ENCODE measurements at regions not wholly inside any gene's neighbourhood (a gene's known extent, or its start where the extent isn't known, plus 50 kb on each side); places are given as distances from the start of the nearest gene placed in this dataset.

- no TSS peak for BruUV-seq (replicated peaks)
These were observed 1647.4 kb upstream of the CDH9 start for GRCh38 chr5:28685794-28686193.

GRCh38 chr5:28678899-28679298 is 1640.5 kb upstream of the CDH9 start:
- intact Hi-C loops (cut with micrococcal nuclease; ENCODE audit: unreplicated experiment): no loop called here
- Histone ChIP-seq H3K4me3 (ENCODE audit: low read depth, low read length, poor library complexity, severe bottlenecking) (no peak overlapping the region), H3K79me2 (ENCODE audit: insufficient read depth, low read depth, low read length) (no peaks in the 10 kb centered on the region), H3K9me2 (ENCODE audit: insufficient read depth, low read length) (no peaks in the 10 kb centered on the region), H3K36me3 (ENCODE audit: insufficient read depth, low read length) (no peaks in the 10 kb centered on the region), H4K20me1 (ENCODE audit: insufficient read depth, low read length) (no peaks in the 10 kb centered on the region), H2AFZ (ENCODE audit: low read length) (no peak overlapping the region), H3K4me2 (ENCODE audit: low read length) (no peak overlapping the region), H3K9me3 (ENCODE audit: low read length) (0 out of 2 replicates have a peak, but pooled peaks cover 10% of the 10 kb centered on the region), H3K4me1 (ENCODE audit: insufficient read depth, low read length, poor library complexity, severe bottlenecking) (no peaks in the 10 kb centered on the region), H3K27ac (ENCODE audit: low read depth, low read length, poor library complexity, severe bottlenecking) (no peak overlapping the region)
- TF ChIP-seq EZH2phosphoT487 (IDR thresholded peaks at IDR 0.05; ENCODE audit: borderline replicate concordance, low read depth, low read length) (no peak), CTCF (conservative IDR thresholded peaks at IDR 0.05; ENCODE audit: low read length) (no peak)
- ChIA-PET POLR2A (no interaction called here), CTCF (ENCODE audit: unreplicated experiment) (no interaction called here)
- no TSS peak for BruUV-seq (replicated peaks)
- DNase-seq (ENCODE audit: low spot score): no peak

More at GRCh38 chr5:28685794-28686193, 1647.4 kb upstream of the CDH9 start:
- H3K4me1 ChIP-seq (ENCODE audit: insufficient read depth, low read length, poor library complexity, severe bottlenecking): no peaks in the 10 kb centered on the region
- no peak overlapping the region for H3K4me2 ChIP-seq (ENCODE audit: low read length)
- H3K4me3 ChIP-seq (ENCODE audit: low read depth, low read length, poor library complexity, severe bottlenecking): no peak overlapping the region
- TF ChIP-seq EZH2phosphoT487 (IDR thresholded peaks at IDR 0.05; ENCODE audit: borderline replicate concordance, low read depth, low read length) (no peak), CTCF (conservative IDR thresholded peaks at IDR 0.05; ENCODE audit: low read length) (no peak)
- H3K79me2 ChIP-seq (ENCODE audit: insufficient read depth, low read depth, low read length): no peaks in the 10 kb centered on the region
- H3K9me3 ChIP-seq (ENCODE audit: low read length): 0 out of 2 replicates have a peak, but pooled peaks cover 10% of the 10 kb centered on the region
- intact Hi-C loops (cut with micrococcal nuclease; ENCODE audit: unreplicated experiment): no loop called here
- DNase-seq (ENCODE audit: low spot score): no peak
- H3K27ac ChIP-seq (ENCODE audit: low read depth, low read length, poor library complexity, severe bottlenecking): no peak overlapping the region
- H4K20me1 ChIP-seq (ENCODE audit: insufficient read depth, low read length): no peaks in the 10 kb centered on the region
- ChIA-PET POLR2A (interaction anchor here (1.0 kb wide), 1 partner anchor 42 kb away, joined by 3 read pairs; no protein-coding TSS in a partner anchor), CTCF (ENCODE audit: unreplicated experiment) (no interaction called here)
- no peak overlapping the region for H2AFZ ChIP-seq (ENCODE audit: low read length)
- H3K36me3 ChIP-seq (ENCODE audit: insufficient read depth, low read length): no peaks in the 10 kb centered on the region
- no peaks in the 10 kb centered on the region for H3K9me2 ChIP-seq (ENCODE audit: insufficient read depth, low read length)

- intact Hi-C loops (cut with micrococcal nuclease; ENCODE audit: unreplicated experiment): no loop called here
- Histone ChIP-seq H3K79me2 (ENCODE audit: insufficient read depth, low read depth, low read length) (no peaks in the 10 kb centered on the region), H3K4me2 (ENCODE audit: low read length) (no peak overlapping the region), H3K4me1 (ENCODE audit: insufficient read depth, low read length, poor library complexity, severe bottlenecking) (no peaks in the 10 kb centered on the region), H3K27ac (ENCODE audit: low read depth, low read length, poor library complexity, severe bottlenecking) (no peak overlapping the region), H3K4me3 (ENCODE audit: low read depth, low read length, poor library complexity, severe bottlenecking) (no peak overlapping the region), H2AFZ (ENCODE audit: low read length) (no peak overlapping the region), H3K9me3 (ENCODE audit: low read length) (peaks cover 11% of the 10 kb centered on the region), H3K9me2 (ENCODE audit: insufficient read depth, low read length) (no peaks in the 10 kb centered on the region), H3K36me3 (ENCODE audit: insufficient read depth, low read length) (no peaks in the 10 kb centered on the region), H4K20me1 (ENCODE audit: insufficient read depth, low read length) (no peaks in the 10 kb centered on the region)
- BruUV-seq (replicated peaks): no TSS peak
- no peak for DNase-seq (ENCODE audit: low spot score)
- POLR2A ChIA-PET: no interaction called here
- TF ChIP-seq EZH2phosphoT487 (IDR thresholded peaks at IDR 0.05; ENCODE audit: borderline replicate concordance, low read depth, low read length) (no peak), CTCF (conservative IDR thresholded peaks at IDR 0.05; ENCODE audit: low read length) (no peak)
- CTCF ChIA-PET (ENCODE audit: unreplicated experiment): no interaction called here
These were observed 1627.7 kb upstream of the CDH9 start for GRCh38 chr5:28666110-28666509.

Measured in OCI-LY7 (cell line).